Heart left ventricle (tissue), 13 donors: ENCODE measurements at regions not wholly inside any gene's neighbourhood (a gene's known extent, or its start where the extent isn't known, plus 50 kb on each side); places are given as distances from the start of the nearest gene placed in this dataset.

Experiments used
- POLR2A ChIP-seq, 2 donors: fragments of 450-650 bp; IDR thresholded peaks; one replicate each; pipeline ENCODE4 v1.6.1; 2017; ENCODE audit warnings: antibody characterized with exemption in 2 of 2, mild to moderate bottlenecking in 2 of 2, moderate library complexity in 2 of 2
- TF ChIP-seq, protein P1 (sequence below), 12 donors: fragments of 200-600 bp; sonication (generic) in 4 of 12; IDR thresholded peaks; one replicate each; pipeline versions ENCODE4 v1.5.0 to v1.8.0; 2018 to 2022; ENCODE audit warnings: antibody characterized with exemption in 12 of 12, mild to moderate bottlenecking in 5 of 12
- donor health status: ischemic (EF 13 %, LVEDD 7.1; RV severe dilation, severe dysfunction).
- donor health status: DM: no; HTN: yes; CAD: no.
- donor health status: DM: no; HTN: no; CAD: no.
- donor health status: ischemic (EF 25% LVEDD 6.9; RV normal size, moderate dysfunction).
- donor health status: ischemic (EF 25% LVEDD 5.7; RV mildly dilated, moderate dysfunction).
- donor health status: ischemic (EF 35%, LVEDD 5.7; RV mildly dilated, moderate dysfunction).
- donor health status: nonischemic (EF 11% LVEDD 7.7; RV severe dilation, severe dysfunction).
- donor health status: DM: yes; HTN: yes; CAD: no.
- donor health status: PGD.
- donor health status: ischemic (EF 29% LVEDD 5.4; RV normal size, mild dysfunction).
- donor health status: nonischemic (EF 23%, LVEDD 6.1; RV moderate dilation, normal function).

DNA sequence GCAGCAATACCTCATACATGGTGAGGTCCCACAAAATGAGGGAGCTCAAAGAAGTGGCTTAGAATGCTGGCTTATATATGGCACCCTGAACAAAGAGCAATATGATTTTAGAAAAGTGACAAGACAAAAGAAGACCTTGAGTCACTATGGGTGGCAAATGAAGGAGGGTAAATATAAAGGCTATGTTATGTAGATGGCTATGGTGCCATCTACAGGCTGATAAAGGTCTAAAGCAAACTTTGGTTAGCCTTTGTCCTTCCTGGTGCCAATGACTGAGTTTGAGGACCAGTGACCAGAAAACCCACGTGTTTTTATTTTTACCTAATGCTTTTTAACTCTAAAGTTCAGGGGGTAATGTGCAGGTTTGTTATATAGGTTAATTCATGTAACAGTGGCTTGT is 151.8 kb downstream of the CCNG2 start:
- TF ChIP-seq POLR2A (IDR thresholded peaks at IDR 0.05), result no peak
- TF ChIP-seq, protein P1, sequence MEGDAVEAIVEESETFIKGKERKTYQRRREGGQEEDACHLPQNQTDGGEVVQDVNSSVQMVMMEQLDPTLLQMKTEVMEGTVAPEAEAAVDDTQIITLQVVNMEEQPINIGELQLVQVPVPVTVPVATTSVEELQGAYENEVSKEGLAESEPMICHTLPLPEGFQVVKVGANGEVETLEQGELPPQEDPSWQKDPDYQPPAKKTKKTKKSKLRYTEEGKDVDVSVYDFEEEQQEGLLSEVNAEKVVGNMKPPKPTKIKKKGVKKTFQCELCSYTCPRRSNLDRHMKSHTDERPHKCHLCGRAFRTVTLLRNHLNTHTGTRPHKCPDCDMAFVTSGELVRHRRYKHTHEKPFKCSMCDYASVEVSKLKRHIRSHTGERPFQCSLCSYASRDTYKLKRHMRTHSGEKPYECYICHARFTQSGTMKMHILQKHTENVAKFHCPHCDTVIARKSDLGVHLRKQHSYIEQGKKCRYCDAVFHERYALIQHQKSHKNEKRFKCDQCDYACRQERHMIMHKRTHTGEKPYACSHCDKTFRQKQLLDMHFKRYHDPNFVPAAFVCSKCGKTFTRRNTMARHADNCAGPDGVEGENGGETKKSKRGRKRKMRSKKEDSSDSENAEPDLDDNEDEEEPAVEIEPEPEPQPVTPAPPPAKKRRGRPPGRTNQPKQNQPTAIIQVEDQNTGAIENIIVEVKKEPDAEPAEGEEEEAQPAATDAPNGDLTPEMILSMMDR (IDR thresholded peaks at IDR 0.05), result peak in 11 of 12 donors; percentile 11 to 52 (median 37)
